PC-9 (cell line): ENCODE measurements at regions not wholly inside any gene's neighbourhood (a gene's known extent, or its start where the extent isn't known, plus 50 kb on each side); places are given as distances from the start of the nearest gene placed in this dataset.

Source experiments
- EZH2 ChIP-seq: fragments of 200-600 bp; sonication (generic); IDR thresholded peaks from 2 replicates; pipeline ENCODE4 v1.8.0; 2017; ENCODE audit warnings: antibody characterized with exemption, low read depth
- TF ChIP-seq, protein P1 (sequence below): fragments of 200-600 bp; sonication (generic); conservative IDR thresholded peaks from 2 replicates; pipeline ENCODE4 v1.6.1; 2017; ENCODE audit warnings: mixed run types, antibody characterized with exemption, mild to moderate bottlenecking, moderate library complexity

DNA sequence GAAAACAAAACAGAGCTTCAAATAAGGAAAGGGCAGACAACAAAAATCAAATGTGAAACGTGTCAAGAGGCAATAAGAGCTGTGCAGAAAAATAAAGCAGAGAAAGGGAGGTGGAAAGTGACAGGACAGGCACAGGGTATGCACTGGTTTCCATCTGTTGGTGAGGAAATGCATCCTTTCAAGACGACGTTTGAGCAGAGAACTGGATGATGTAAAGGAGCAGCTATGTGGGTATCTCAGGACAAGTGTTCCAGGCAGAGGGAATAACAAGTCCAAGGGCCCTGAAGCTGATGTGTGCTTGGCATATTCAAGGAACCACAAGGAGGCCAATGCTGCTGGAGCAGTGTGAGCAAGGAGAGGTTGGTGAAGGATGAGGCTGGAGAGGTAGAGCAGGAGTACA, 168.9 kb upstream of the SERPINE2 start:
- TF ChIP-seq, protein P1, sequence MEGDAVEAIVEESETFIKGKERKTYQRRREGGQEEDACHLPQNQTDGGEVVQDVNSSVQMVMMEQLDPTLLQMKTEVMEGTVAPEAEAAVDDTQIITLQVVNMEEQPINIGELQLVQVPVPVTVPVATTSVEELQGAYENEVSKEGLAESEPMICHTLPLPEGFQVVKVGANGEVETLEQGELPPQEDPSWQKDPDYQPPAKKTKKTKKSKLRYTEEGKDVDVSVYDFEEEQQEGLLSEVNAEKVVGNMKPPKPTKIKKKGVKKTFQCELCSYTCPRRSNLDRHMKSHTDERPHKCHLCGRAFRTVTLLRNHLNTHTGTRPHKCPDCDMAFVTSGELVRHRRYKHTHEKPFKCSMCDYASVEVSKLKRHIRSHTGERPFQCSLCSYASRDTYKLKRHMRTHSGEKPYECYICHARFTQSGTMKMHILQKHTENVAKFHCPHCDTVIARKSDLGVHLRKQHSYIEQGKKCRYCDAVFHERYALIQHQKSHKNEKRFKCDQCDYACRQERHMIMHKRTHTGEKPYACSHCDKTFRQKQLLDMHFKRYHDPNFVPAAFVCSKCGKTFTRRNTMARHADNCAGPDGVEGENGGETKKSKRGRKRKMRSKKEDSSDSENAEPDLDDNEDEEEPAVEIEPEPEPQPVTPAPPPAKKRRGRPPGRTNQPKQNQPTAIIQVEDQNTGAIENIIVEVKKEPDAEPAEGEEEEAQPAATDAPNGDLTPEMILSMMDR, result no peak
- TF ChIP-seq EZH2, result no peak
